GM06990 (cell line): ENCODE measurements at regions not wholly inside any gene's neighbourhood (a gene's known extent, or its start where the extent isn't known, plus 50 kb on each side); places are given as distances from the start of the nearest gene placed in this dataset.

ENCODE experiments used
- DNase-seq: peaks from one replicate; pipeline ENCODE4 v3.0.0-alpha.2; 2011; ENCODE audit not compliant: insufficient read length; ENCODE audit errors: extremely low read depth
- H3K27me3 ChIP-seq: replicated peaks from 2 replicates; pipeline ENCODE4 v1.6.0; 2011; ENCODE audit warnings: low read length; ENCODE audit not compliant: control insufficient read depth, insufficient read depth
- H3K36me3 ChIP-seq: 2 replicates; pipeline ENCODE4 v1.5.1; 2011; ENCODE audit warnings: low read length; ENCODE audit not compliant: control insufficient read depth, insufficient read depth
- H3K4me3 ChIP-seq: replicated peaks from 2 replicates; pipeline ENCODE4 v1.5.1; 2011; ENCODE audit warnings: low read depth, mild to moderate bottlenecking, control low read depth, low read length
- CTCF ChIP-seq: IDR thresholded peaks from 2 replicates; pipeline ENCODE4 v1.5.1; 2011; ENCODE audit warnings: low read length, control low read depth, mild to moderate bottlenecking, inconsistent platforms; ENCODE audit not compliant: insufficient read depth, poor library complexity, severe bottlenecking

GRCh38 chr4:74618166-74618565 lies 173.2 kb downstream of the AREG start:
- no peaks in the 10 kb centered on the region for H3K36me3 ChIP-seq
- TF ChIP-seq CTCF: no peak
- no peaks in the 10 kb centered on the region for H3K27me3 ChIP-seq
- H3K4me3 ChIP-seq: no peak overlapping the region
- DNase-seq: no peak

GRCh38 chr4:74618659-74619058 lies 173.7 kb downstream of the AREG start:
- Histone ChIP-seq H3K4me3 (no peak overlapping the region), H3K27me3 (no peaks in the 10 kb centered on the region), H3K36me3 (no peaks in the 10 kb centered on the region)
- TF ChIP-seq CTCF: no peak
- DNase-seq: no peak

GRCh38 chr4:74619931-74620702 lies 174.2 kb downstream of the BTC start:
- Histone ChIP-seq H3K4me3 (no peak overlapping the region), H3K36me3 (no peaks in the 10 kb centered on the region), H3K27me3 (no peaks in the 10 kb centered on the region)
- no peak for TF ChIP-seq CTCF
- DNase-seq: no peak

- DNase-seq: no peak
- no peak overlapping the region for H3K4me3 ChIP-seq
- H3K27me3 ChIP-seq: no peaks in the 10 kb centered on the region
- no peak for TF ChIP-seq CTCF
- H3K36me3 ChIP-seq: no peaks in the 10 kb centered on the region
Measured at GRCh38 chr4:74621616-74622015, 172.7 kb downstream of the BTC start.

- no peak for DNase-seq
- TF ChIP-seq CTCF: peak; percentile 50
- Histone ChIP-seq H3K36me3 (no peaks in the 10 kb centered on the region), H3K4me3 (no peak overlapping the region), H3K27me3 (no peaks in the 10 kb centered on the region)
Measured at GRCh38 chr4:74623041-74623440, 171.3 kb downstream of the BTC start.
